Right lobe of liver (tissue), 6 donors: ENCODE measurements at regions not wholly inside any gene's neighbourhood (a gene's known extent, or its start where the extent isn't known, plus 50 kb on each side); places are given as distances from the start of the nearest gene placed in this dataset.
A peak's percentile ranks its signal among the peaks of the same experiment; 100 is the strongest.

ENCODE experiments used
- ATAC-seq, 4 donors: fragments of 200-7000 bp; cut with Tn5 transposase; one replicate each; pipeline ENCODE4 v1.9.1; 2020; ENCODE audit warnings: mild to moderate bottlenecking in 4 of 4, moderate library complexity in 4 of 4
- DNase-seq, 3 donors: peaks; one replicate each; pipeline ENCODE4 v3.0.0-alpha.2; 2020
- H3K27ac ChIP-seq, 3 donors: fragments of 200-600 bp; one replicate each; pipeline ENCODE4 v1.8.0; 2022
- H3K27me3 ChIP-seq, 2 donors: fragments of 200-600 bp; one replicate each; pipeline ENCODE4 v1.8.0; 2022
- H3K36me3 ChIP-seq, 4 donors: fragments of 200-600 bp; sonication (generic) in 1 of 4; one replicate each; pipeline versions ENCODE4 v1.5.1 to v1.8.0; 2017 to 2022; ENCODE audit warnings: control low read depth in 1 of 4
- H3K4me1 ChIP-seq, 4 donors: fragments of 200-600 bp; sonication (generic) in 1 of 4; one replicate each; pipeline versions ENCODE4 v1.5.1 to v1.8.0; 2017 to 2022; ENCODE audit warnings: control low read depth in 1 of 4
- H3K4me3 ChIP-seq, 3 donors: fragments of 200-600 bp; one replicate each; pipeline ENCODE4 v1.8.0; 2022
- H3K9me3 ChIP-seq, 4 donors: fragments of 200-600 bp; sonication (generic) in 1 of 4; one replicate each; pipeline versions ENCODE4 v1.5.1 to v1.8.0; 2017 to 2022; ENCODE audit warnings: control low read depth in 1 of 4
- POLR2A ChIP-seq: fragments of 450-650 bp; IDR thresholded peaks from one replicate; pipeline ENCODE4 v1.6.1; 2017; ENCODE audit warnings: antibody characterized with exemption, mild to moderate bottlenecking
- WGBS: methylation state at CpG from one replicate; pipeline ENCODE4 v1.1.6; 2018; ENCODE audit warnings: low coverage, low lambda C conversion rate; ENCODE audit not compliant: insufficient coverage; ENCODE audit errors: missing lambda C conversion rate; 5-methylcytosine and 5-hydroxymethylcytosine counted together
- intact Hi-C, 2 donors: fragments of 100-400 bp; cut with DNase I; formaldehyde crosslinking; loops; one replicate each; pipeline versions ENCODE4 v1.11.2 to v1.14.1; 2022
- TF ChIP-seq, protein P1 (sequence below), 4 donors: fragments of 200-600 bp in 3 of 4; fragments of 450-650 bp in 1 of 4; IDR thresholded peaks; one replicate each; pipeline versions ENCODE4 v1.5.1 to v1.8.0; 2016 to 2022; ENCODE audit warnings: antibody characterized with exemption in 4 of 4, mild to moderate bottlenecking in 2 of 4
- donor health status: DM: no; HTN: yes; CAD: no.
- donor health status: DM: no; HTN: no; CAD: no.
- donor health status: DM: no; HTN: no; CAD: no.
- donor health status: DM: no; HTN: yes; CAD: no.
- donor health status: DM: no; HTN: yes; CAD: no.

DNA sequence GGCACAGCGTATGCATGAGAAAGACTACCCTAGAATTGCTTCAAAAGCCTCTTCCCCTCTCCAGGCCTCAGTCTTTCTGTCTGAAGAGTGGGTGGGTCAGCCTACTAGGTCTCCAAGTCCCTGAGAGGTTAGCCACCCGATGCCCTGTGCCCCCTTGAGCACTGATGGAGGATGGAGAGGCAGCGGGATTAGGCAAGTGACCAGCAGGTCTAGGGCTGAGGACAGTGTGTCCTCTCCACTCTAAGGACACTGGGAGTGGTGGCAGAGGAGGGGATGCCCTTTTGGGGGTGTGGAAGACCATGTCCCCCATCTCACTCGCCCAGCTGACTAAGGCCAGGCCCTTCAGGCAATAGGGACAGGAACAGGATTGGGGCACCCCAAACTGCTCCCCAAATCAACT is 72.2 kb upstream of the WNT11 start:
- ATAC-seq (no peak), DNase-seq (no peak)
- WGBS: 100% methylated on average over 1 of the region's 4 CpGs
- no peaks in the 10 kb centered on the region for H3K27me3 ChIP-seq
- H3K4me1 ChIP-seq: peaks cover 0 to 12% (median 3%) of the 10 kb centered on the region in 4 donors
- no peak overlapping the region for H3K4me3 ChIP-seq
- no peaks in the 10 kb centered on the region for H3K36me3 ChIP-seq
- H3K27ac ChIP-seq: no peak overlapping the region
- H3K9me3 ChIP-seq: no peaks in the 10 kb centered on the region
- TF ChIP-seq POLR2A: no peak
- TF ChIP-seq, protein P1, sequence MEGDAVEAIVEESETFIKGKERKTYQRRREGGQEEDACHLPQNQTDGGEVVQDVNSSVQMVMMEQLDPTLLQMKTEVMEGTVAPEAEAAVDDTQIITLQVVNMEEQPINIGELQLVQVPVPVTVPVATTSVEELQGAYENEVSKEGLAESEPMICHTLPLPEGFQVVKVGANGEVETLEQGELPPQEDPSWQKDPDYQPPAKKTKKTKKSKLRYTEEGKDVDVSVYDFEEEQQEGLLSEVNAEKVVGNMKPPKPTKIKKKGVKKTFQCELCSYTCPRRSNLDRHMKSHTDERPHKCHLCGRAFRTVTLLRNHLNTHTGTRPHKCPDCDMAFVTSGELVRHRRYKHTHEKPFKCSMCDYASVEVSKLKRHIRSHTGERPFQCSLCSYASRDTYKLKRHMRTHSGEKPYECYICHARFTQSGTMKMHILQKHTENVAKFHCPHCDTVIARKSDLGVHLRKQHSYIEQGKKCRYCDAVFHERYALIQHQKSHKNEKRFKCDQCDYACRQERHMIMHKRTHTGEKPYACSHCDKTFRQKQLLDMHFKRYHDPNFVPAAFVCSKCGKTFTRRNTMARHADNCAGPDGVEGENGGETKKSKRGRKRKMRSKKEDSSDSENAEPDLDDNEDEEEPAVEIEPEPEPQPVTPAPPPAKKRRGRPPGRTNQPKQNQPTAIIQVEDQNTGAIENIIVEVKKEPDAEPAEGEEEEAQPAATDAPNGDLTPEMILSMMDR (IDR thresholded peaks at IDR 0.05): no peak
- intact Hi-C loops: no loop called here

DNA sequence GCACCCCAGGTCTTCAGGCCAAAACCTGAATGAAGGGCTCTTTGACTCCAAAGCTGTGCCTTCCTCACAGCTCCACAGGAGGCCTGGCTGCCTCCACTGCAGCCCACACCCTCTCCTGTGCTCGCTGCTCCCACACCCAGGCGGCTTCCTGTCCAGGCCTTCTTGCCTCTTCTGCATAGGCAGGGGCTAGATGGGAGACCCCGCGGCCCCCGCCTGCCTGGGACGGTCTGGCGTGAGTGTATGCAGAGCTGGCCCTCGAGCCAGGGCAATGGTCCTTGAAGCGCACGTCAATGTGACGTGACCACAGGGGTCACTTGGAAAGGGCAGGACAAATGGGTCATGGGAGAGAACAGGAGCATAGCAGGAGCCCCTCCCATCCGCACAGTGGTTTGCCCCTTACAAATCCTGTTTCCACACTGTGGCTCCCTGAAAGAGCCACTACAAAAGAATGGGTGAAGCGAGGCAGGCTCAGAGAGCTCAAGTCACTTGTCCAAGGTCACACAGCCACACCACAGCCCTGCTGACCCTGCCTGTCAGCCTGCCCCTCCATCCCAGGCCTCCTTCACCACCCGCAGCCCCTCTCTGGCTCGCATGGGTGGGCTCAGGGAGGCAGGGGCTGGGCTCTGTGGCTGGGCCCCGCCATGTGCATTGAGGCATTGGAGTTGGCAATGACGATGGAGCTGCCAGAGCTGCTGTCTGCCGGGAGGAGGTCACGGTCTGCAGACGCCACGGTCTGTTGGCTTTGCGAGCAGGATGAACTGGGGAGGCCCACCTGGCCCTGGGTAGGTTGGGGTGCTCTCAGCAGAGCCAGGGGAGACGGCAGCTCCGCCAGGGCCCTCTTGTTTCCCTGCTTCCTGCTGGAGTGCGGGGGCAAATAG is 71.2 kb upstream of the WNT11 start:
- intact Hi-C loops: no loop called here

DNA sequence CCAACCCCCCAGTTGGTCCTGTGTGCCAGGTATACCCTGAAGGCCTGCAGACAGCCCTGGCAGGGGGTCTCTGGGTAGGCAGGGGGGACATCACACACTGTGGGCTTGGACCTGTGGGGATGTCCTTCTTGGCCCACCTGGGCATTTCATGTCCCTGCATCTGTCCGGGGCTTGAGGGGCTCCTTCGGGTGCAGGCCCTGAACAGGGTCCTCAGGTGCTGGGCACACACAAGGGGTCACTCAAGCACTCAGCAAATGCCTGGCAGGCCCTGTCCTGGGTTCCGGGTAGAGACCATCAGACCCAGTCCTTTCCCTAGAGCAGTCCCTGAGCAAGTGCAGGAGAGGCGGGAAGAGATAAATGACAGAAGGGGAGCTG is 70.5 kb upstream of the WNT11 start:
- ATAC-seq: peak in 1 of 4 donors; percentile 3
- no peaks in the 10 kb centered on the region for H3K36me3 ChIP-seq
- H3K27ac ChIP-seq: peak overlapping the region in 2 of 3 donors; percentile 50 to 52
- H3K27me3 ChIP-seq: no peaks in the 10 kb centered on the region
- no peak overlapping the region for H3K4me3 ChIP-seq
- no CpG with 5 or more reads among the region's 4 CpGs for WGBS
- TF ChIP-seq POLR2A: no peak
- TF ChIP-seq, protein P1 (IDR thresholded peaks at IDR 0.05): no peak
- no peaks in the 10 kb centered on the region for H3K9me3 ChIP-seq
- no peak for DNase-seq
- intact Hi-C loops: no loop called here
- peaks cover 0 to 12% (median 3%) of the 10 kb centered on the region in 4 donors for H3K4me1 ChIP-seq

More for the DNA sequence above, 71.2 kb upstream of the WNT11 start:
- Histone ChIP-seq H3K4me1 (peaks cover 0 to 12% (median 3%) of the 10 kb centered on the region in 4 donors), H3K9me3 (no peaks in the 10 kb centered on the region), H3K27me3 (no peaks in the 10 kb centered on the region), H3K27ac (no peak overlapping the region), H3K4me3 (no peak overlapping the region), H3K36me3 (no peaks in the 10 kb centered on the region)
- 91% methylated on average over 10 of the region's 25 CpGs for WGBS
- no peak for TF ChIP-seq POLR2A
- TF ChIP-seq, protein P1 (IDR thresholded peaks at IDR 0.05): no peak
- no peak for DNase-seq
- peak in 1 of 4 donors; percentile 42 for ATAC-seq

DNA sequence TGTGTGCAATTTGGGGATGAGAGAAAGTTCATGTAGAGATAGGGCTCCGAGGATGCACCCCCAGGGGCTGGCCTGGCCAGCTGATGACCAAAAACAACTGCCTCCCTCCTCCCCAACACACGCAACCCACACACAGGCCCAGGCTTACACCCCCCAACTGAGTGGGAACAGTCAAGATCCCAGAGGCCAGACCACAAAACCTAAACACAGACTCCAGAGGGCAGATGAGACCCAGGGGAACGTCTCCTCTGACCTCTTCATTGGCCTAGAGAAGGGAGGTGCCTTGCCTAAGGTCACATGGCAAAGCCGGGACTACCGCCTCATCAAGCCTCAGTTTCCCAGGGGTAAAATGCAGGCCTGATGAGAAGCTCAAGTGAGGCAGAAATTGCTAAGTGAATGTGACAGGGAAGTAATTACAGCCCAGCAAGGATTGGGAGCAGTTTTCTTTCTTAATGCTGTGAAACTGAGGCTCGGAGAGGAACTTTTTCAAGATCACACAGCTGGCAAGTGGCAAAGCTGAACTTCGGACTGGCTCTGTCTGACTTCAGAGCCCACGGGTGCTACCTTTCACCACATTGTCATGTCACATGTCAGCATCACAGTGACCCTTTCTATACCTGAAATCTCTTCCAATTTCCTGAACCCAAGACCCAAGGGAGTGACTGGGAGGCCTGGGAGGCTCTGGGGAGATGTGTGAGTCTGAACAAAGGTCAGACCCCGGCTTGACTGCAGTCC is 69.9 kb upstream of the WNT11 start:
- Histone ChIP-seq H3K36me3 (no peaks in the 10 kb centered on the region), H3K27me3 (no peaks in the 10 kb centered on the region), H3K4me1 (peaks cover 0 to 12% (median 3%) of the 10 kb centered on the region in 4 donors), H3K9me3 (no peaks in the 10 kb centered on the region), H3K27ac (peak overlapping the region in 2 of 3 donors; percentile 50 to 52), H3K4me3 (no peak overlapping the region)
- peak; percentile 76 to 93 (median 87) for ATAC-seq
- peak in 1 of 3 donors; percentile 67 for DNase-seq
- TF ChIP-seq, protein P1 (IDR thresholded peaks at IDR 0.05): no peak
- TF ChIP-seq POLR2A: no peak
- 30% methylated on average over 8 of the region's 9 CpGs for WGBS
- intact Hi-C loops: no loop called here
